OCI-LY3 (cell line): ENCODE measurements at regions not wholly inside any gene's neighbourhood (a gene's known extent, or its start where the extent isn't known, plus 50 kb on each side); places are given as distances from the start of the nearest gene placed in this dataset.

Experiments used
- H2AFZ ChIP-seq: fragments of 200-600, 300-600 bp; shearing (Covaris generic); 2 replicates; pipeline ENCODE4 v1.6.0; 2014; ENCODE audit warnings: antibody characterized with exemption, low read depth, low read length
- H3K27ac ChIP-seq: fragments of 200-600, 300-600 bp; sonication (generic); 2 replicates; pipeline ENCODE4 v1.5.1; 2014; ENCODE audit warnings: mild to moderate bottlenecking, low read length, moderate library complexity, mixed read lengths
- H3K27me3 ChIP-seq: fragments of 200-600, 300-600 bp; sonication (generic); 2 replicates; pipeline ENCODE4 v1.6.1; 2014; ENCODE audit warnings: low read depth, low read length, mixed read lengths
- H3K36me3 ChIP-seq: fragments of 200-600, 300-600 bp; sonication (generic); replicated peaks from 2 replicates; pipeline ENCODE3; 2014; ENCODE audit warnings: low read depth, low read length, mixed read lengths
- H3K4me1 ChIP-seq: fragments of 300-600, 200-600 bp; sonication (generic); 2 replicates; pipeline ENCODE4 v1.6.1; 2014; ENCODE audit warnings: low read length, mixed read lengths
- H3K4me2 ChIP-seq: fragments of 200-600, 300-600 bp; sonication (generic); 2 replicates; pipeline ENCODE4 v1.6.1; 2014; ENCODE audit warnings: low read length, mixed read lengths
- H3K4me3 ChIP-seq: fragments of 300-600, 200-600 bp; sonication (generic); 2 replicates; pipeline ENCODE4 v1.5.1; 2014; ENCODE audit warnings: antibody characterized with exemption, mild to moderate bottlenecking, low read length, moderate library complexity
- H3K79me2 ChIP-seq: fragments of 300-600, 200-600 bp; shearing (Covaris generic); 2 replicates; pipeline ENCODE4 v1.6.1; 2014; ENCODE audit warnings: mild to moderate bottlenecking, low read length, mixed read lengths
- H3K9ac ChIP-seq: fragments of 300-600, 200-600 bp; shearing (Covaris generic); 2 replicates; pipeline ENCODE4 v1.6.0; 2014; ENCODE audit warnings: mild to moderate bottlenecking, low read length, moderate library complexity
- H3K9me3 ChIP-seq: fragments of 200-600, 300-600 bp; shearing (Covaris generic); 2 replicates; pipeline ENCODE4 v1.6.1; 2014; ENCODE audit warnings: low read length, mixed read lengths; ENCODE audit not compliant: insufficient read depth
- H4K20me1 ChIP-seq: fragments of 200-600, 300-600 bp; sonication (generic); 2 replicates; pipeline ENCODE4 v1.6.1; 2016; ENCODE audit warnings: low read length, mixed read lengths; ENCODE audit not compliant: insufficient read depth
- CTCF ChIP-seq: fragments of 200-600, 300-600 bp; sonication (generic); IDR thresholded peaks from 2 replicates; pipeline ENCODE4 v1.5.1; 2014; ENCODE audit warnings: antibody characterized with exemption, low read length, low read depth
- EZH2phosphoT487 ChIP-seq: fragments of 200-600 bp; shearing (Covaris generic); IDR thresholded peaks from 2 replicates; pipeline ENCODE4 v1.6.1; 2018; ENCODE audit warnings: antibody characterized with exemption, mixed run types, low read depth

- Histone ChIP-seq H3K27ac (peak overlapping the region; percentile 94), H3K79me2 (no peaks in the 10 kb centered on the region), H3K9ac (peak overlapping the region; percentile 65), H3K4me3 (peak overlapping the region; percentile 43), H3K4me2 (peak overlapping the region; percentile 53), H3K4me1 (peaks cover 29% of the 10 kb centered on the region), H4K20me1 (no peaks in the 10 kb centered on the region), H3K36me3 (peaks cover 13% of the 10 kb centered on the region), H2AFZ (peak overlapping the region; percentile 69; the same call in 1 of the 2 replicates), H3K9me3 (0 out of 2 replicates have a peak, but pooled peaks cover 4% of the 10 kb centered on the region), H3K27me3 (no peaks in the 10 kb centered on the region)
- TF ChIP-seq CTCF (no peak), EZH2phosphoT487 (no peak)
Measured at GRCh38 chr5:163094492-163095180, 342.8 kb upstream of the CCNG1 start.

DNA sequence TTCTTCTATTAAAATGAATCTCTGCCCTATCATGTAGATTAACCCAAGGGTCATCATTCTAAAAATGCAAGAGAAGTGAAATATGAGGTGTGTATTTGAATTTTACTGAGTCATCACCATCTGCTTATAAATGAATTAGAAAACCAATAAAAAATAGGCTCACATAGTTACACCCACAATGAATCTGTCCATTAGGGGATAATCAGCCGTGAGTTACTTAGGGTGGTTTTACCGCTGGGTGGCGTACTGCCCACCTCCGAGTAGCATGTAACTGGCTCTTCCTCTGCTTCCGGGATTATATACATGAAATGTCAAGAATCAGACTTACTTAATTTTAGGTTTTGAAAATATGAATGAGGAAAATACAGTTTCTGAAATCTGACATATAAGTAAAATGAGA lies 332.9 kb upstream of the CCNG1 start:
- Histone ChIP-seq H3K4me3 (no peak overlapping the region), H3K27me3 (no peaks in the 10 kb centered on the region), H3K79me2 (no peaks in the 10 kb centered on the region), H3K27ac (no peak overlapping the region), H3K4me1 (0 out of 2 replicates have a peak, but pooled peaks cover 6% of the 10 kb centered on the region), H4K20me1 (no peaks in the 10 kb centered on the region), H3K9ac (no peak overlapping the region), H3K9me3 (no peaks in the 10 kb centered on the region), H3K36me3 (no peaks in the 10 kb centered on the region), H2AFZ (no peak overlapping the region), H3K4me2 (no peak overlapping the region)
- no peak for TF ChIP-seq CTCF

GRCh38 chr5:163105456-163105855 lies 331.9 kb upstream of the CCNG1 start:
- Histone ChIP-seq H3K27ac (no peak overlapping the region), H2AFZ (no peak overlapping the region)

DNA sequence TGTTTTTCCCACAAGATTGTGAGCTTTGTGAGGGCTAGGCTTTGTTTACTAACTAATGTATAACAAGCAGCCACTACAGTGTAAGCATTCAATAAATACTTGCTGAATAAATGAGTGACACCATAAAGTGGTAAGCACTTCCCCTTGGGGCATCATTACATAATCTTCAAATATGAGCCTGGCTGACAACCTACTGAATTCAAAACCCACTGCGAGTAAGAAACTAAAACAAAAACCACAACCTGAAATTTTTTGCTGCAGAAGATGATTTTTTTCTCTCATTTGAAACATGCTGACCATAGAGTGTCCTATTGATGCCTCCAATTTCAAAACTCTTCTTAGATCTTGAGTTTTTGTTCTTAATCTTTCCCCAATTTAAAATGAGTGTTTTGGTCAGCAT lies 331.3 kb upstream of the CCNG1 start:
- 0 out of 2 replicates have a peak, but pooled peaks cover 6% of the 10 kb centered on the region for H3K4me1 ChIP-seq
- H4K20me1 ChIP-seq: no peaks in the 10 kb centered on the region
- H3K27ac ChIP-seq: no peak overlapping the region
- no peaks in the 10 kb centered on the region for H3K9me3 ChIP-seq
- H2AFZ ChIP-seq: no peak overlapping the region
- TF ChIP-seq CTCF (no peak), EZH2phosphoT487 (no peak)
- H3K4me3 ChIP-seq: no peak overlapping the region
- no peaks in the 10 kb centered on the region for H3K79me2 ChIP-seq
- no peaks in the 10 kb centered on the region for H3K27me3 ChIP-seq
- H3K36me3 ChIP-seq: no peaks in the 10 kb centered on the region
- no peak overlapping the region for H3K4me2 ChIP-seq
- H3K9ac ChIP-seq: no peak overlapping the region

More at GRCh38 chr5:163105456-163105855, 331.9 kb upstream of the CCNG1 start:
- Histone ChIP-seq H3K4me1 (0 out of 2 replicates have a peak, but pooled peaks cover 6% of the 10 kb centered on the region), H3K4me3 (no peak overlapping the region), H3K9me3 (no peaks in the 10 kb centered on the region), H4K20me1 (no peaks in the 10 kb centered on the region), H3K27me3 (no peaks in the 10 kb centered on the region), H3K4me2 (no peak overlapping the region), H3K79me2 (no peaks in the 10 kb centered on the region), H3K9ac (no peak overlapping the region), H3K36me3 (no peaks in the 10 kb centered on the region)
- no peak for TF ChIP-seq EZH2phosphoT487
- TF ChIP-seq CTCF: no peak
